Tibial artery (tissue), 4 donors: ENCODE measurements at regions not wholly inside any gene's neighbourhood (a gene's known extent, or its start where the extent isn't known, plus 50 kb on each side); places are given as distances from the start of the nearest gene placed in this dataset.

Source experiments
- DNase-seq, 2 donors: peaks; one replicate each; pipeline ENCODE4 v3.0.0-alpha.2; 2019
- H3K27ac ChIP-seq, 2 donors: fragments of 200-600 bp; sonication (generic) in 1 of 2; 1 replicate in 1 of 2; 2 replicates in 1 of 2; pipeline ENCODE4 v1.5.1; 2018 to 2019; ENCODE audit warnings: mild to moderate bottlenecking in 1 of 2
- H3K27me3 ChIP-seq, 2 donors: fragments of 200-600 bp; sonication (generic) in 1 of 2; one replicate each; pipeline versions ENCODE4 v1.5.1 to v1.6.0; 2016 to 2019
- H3K36me3 ChIP-seq, 3 donors: fragments of 200-600 bp; sonication (generic) in 2 of 3; one replicate each; pipeline ENCODE4 v1.5.1; 2016 to 2019; ENCODE audit warnings: mild to moderate bottlenecking in 2 of 3
- H3K4me1 ChIP-seq, 4 donors: fragments of 200-600 bp; sonication (generic) in 2 of 4; 1 replicate in 3 of 4; 2 replicates in 1 of 4; pipeline ENCODE4 v1.5.1; 2016 to 2019
- H3K4me3 ChIP-seq, 2 donors: fragments of 200-600 bp; sonication (generic) in 1 of 2; 1 replicate in 1 of 2; 2 replicates in 1 of 2; pipeline ENCODE4 v1.5.1; 2018 to 2019; ENCODE audit warnings: mild to moderate bottlenecking in 2 of 2
- H3K9me3 ChIP-seq, 3 donors: fragments of 200-600 bp; sonication (generic) in 1 of 3; one replicate each; pipeline ENCODE4 v1.5.1; 2016 to 2019
- intact Hi-C: fragments of 100-400 bp; cut with DNase I; formaldehyde crosslinking; loops from one replicate; pipeline ENCODE4 v1.15.0; 2023; ENCODE audit warnings: low total_unique reads
- TF ChIP-seq, protein P1 (sequence below), 2 experiments: fragments of 200-600 bp in 1 of 2; fragments of 450-650 bp in 1 of 2; IDR thresholded peaks; one replicate each; pipeline ENCODE4 v1.5.1; 2017 to 2019; ENCODE audit warnings: antibody characterized with exemption in 2 of 2, mild to moderate bottlenecking in 1 of 2, moderate library complexity in 1 of 2

DNA sequence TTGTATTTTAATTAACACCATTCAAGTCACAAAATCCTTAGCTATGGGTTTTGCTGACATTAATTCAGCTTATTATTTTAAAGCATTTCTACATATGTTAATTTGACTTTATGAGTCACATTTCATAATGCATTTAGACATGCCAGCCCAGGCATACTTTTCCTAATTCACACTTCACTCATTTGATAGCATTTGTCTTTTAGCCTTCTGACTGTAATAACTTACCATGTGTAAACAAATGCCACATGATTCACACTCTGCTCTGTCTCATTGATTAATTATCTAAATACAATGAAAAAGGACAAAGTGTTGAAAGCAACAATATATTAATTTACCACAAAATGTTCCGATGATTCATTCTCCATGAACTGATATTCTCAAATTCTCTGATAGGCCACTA is 927.8 kb upstream of the EPHA6 start:
- Histone ChIP-seq H3K27ac (no peak overlapping the region), H3K9me3 (no peaks in the 10 kb centered on the region), H3K27me3 (no peaks in the 10 kb centered on the region), H3K36me3 (no peaks in the 10 kb centered on the region), H3K4me3 (no peak overlapping the region), H3K4me1 (no peaks in the 10 kb centered on the region)
- intact Hi-C loops: no loop called here
- TF ChIP-seq, protein P1, sequence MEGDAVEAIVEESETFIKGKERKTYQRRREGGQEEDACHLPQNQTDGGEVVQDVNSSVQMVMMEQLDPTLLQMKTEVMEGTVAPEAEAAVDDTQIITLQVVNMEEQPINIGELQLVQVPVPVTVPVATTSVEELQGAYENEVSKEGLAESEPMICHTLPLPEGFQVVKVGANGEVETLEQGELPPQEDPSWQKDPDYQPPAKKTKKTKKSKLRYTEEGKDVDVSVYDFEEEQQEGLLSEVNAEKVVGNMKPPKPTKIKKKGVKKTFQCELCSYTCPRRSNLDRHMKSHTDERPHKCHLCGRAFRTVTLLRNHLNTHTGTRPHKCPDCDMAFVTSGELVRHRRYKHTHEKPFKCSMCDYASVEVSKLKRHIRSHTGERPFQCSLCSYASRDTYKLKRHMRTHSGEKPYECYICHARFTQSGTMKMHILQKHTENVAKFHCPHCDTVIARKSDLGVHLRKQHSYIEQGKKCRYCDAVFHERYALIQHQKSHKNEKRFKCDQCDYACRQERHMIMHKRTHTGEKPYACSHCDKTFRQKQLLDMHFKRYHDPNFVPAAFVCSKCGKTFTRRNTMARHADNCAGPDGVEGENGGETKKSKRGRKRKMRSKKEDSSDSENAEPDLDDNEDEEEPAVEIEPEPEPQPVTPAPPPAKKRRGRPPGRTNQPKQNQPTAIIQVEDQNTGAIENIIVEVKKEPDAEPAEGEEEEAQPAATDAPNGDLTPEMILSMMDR (IDR thresholded peaks at IDR 0.05): no peak
- DNase-seq: no peak

DNA sequence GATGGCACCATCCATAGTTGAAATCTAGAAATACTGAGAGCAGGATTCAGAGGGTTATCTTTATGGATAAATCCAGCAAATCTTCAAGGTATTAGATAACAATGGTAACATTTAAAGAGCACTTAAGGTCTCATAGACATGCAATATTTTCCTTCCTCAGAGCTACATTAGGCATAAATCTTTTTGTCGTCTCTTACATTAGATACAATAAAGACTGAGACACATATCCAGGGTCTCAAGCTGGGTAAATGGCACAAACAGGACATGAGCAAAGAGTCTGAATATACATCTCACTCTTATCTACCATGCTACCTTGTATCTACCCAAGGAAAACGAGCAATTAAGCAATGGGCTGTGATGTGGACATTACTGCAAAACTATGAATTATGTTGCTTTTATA is 927.3 kb upstream of the EPHA6 start:
- H3K36me3 ChIP-seq: no peaks in the 10 kb centered on the region
- H3K4me1 ChIP-seq: no peaks in the 10 kb centered on the region
- H3K27me3 ChIP-seq: no peaks in the 10 kb centered on the region
- intact Hi-C loops: no loop called here
- H3K9me3 ChIP-seq: no peaks in the 10 kb centered on the region
- H3K4me3 ChIP-seq: no peak overlapping the region
- no peak overlapping the region for H3K27ac ChIP-seq
- DNase-seq: no peak
- TF ChIP-seq, protein P1 (IDR thresholded peaks at IDR 0.05): no peak

DNA sequence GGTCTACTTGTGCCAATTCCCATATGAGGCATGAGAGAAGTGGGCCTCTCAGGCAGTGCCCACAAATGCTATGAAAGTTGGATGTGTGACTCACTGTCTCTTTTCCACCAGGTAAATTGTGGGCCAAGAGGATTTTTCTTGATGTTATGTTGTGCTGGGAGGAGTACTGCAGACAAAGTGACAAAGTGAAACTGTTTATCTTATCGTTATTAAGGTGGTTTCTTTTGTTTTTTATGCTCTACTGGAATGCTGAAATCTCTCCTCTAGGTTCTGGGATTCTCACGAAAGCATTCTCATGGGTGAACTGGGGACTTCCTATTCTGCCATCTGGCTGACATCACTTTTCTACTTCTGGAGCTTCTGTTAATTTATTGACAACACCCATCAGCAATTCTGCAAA is 919.6 kb upstream of the EPHA6 start:
- Histone ChIP-seq H3K27ac (no peak overlapping the region), H3K4me1 (no peaks in the 10 kb centered on the region), H3K4me3 (no peak overlapping the region), H3K36me3 (no peaks in the 10 kb centered on the region), H3K9me3 (peaks cover 0 to 9% (median 0%) of the 10 kb centered on the region in 3 donors), H3K27me3 (no peaks in the 10 kb centered on the region)
- no peak for DNase-seq
- intact Hi-C loops: no loop called here
- TF ChIP-seq, protein P1 (IDR thresholded peaks at IDR 0.05): no peak

DNA sequence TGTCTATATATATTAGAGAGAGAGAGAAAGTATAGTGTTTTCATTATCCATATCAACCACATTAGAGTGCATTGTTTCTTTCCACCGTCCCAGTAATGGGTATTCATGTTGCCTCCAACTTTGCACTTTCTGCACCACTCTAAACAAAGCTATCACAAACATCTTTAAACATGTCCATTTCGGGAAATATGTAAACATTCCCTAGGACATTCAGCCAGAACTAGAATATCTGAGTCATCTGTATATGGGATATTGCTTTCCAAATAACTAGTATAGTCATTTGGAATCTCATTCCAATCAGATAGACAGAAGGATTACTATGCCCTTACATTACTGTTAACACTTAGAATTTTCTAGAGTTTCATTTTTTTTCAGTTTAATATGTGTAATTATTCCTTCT is 914.9 kb upstream of the EPHA6 start:
- no peaks in the 10 kb centered on the region for H3K27me3 ChIP-seq
- DNase-seq: no peak
- H3K36me3 ChIP-seq: no peaks in the 10 kb centered on the region
- no peak overlapping the region for H3K27ac ChIP-seq
- H3K9me3 ChIP-seq: peaks cover 0 to 3% (median 0%) of the 10 kb centered on the region in 3 donors
- H3K4me1 ChIP-seq: no peaks in the 10 kb centered on the region
- no peak overlapping the region for H3K4me3 ChIP-seq
- TF ChIP-seq, protein P1 (IDR thresholded peaks at IDR 0.05): no peak
- intact Hi-C loops: no loop called here

DNA sequence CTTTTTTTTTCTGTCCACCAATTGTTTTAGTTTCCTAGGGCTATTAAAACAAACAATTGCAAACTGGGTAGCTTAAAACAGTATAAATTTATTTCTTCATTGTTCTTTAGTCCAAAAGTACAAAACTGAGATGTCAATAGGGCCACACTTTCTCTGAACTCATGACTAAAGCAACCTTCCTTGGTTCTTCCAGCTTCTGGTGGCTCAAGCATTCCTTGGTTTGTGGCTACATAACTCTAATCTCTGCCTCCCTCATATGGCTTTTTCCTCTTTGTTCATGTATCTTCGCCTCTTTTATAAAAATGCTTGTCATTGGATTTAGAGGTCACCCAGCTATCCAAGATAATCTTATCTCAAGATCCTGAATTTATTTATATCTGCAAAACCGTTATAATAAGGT is 914.5 kb upstream of the EPHA6 start:
- no peak for DNase-seq
- no peaks in the 10 kb centered on the region for H3K4me1 ChIP-seq
- no peaks in the 10 kb centered on the region for H3K27me3 ChIP-seq
- no peaks in the 10 kb centered on the region for H3K36me3 ChIP-seq
- H3K4me3 ChIP-seq: no peak overlapping the region
- intact Hi-C loops: no loop called here
- H3K9me3 ChIP-seq: no peaks in the 10 kb centered on the region
- TF ChIP-seq, protein P1 (IDR thresholded peaks at IDR 0.05): no peak
- no peak overlapping the region for H3K27ac ChIP-seq

DNA sequence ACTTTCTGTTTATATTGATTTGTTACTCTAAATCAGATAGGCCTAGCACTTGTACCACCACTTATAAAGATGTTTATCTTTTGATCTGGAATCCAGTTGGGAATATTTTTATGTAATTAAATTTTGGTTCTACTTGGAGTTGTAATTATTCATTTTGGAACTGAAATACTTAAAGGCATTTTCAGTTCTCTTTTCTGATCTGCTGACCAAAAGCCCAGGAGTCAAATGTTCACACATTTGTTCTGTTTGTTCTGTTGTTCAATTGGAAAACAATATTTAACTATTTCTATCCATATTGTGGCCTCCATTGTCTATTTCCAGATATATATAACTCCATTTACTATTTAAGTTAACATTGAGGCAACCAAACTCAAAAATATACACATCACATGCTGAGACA is 912.4 kb upstream of the EPHA6 start:
- Histone ChIP-seq H3K4me3 (no peak overlapping the region), H3K4me1 (no peaks in the 10 kb centered on the region), H3K27me3 (no peaks in the 10 kb centered on the region), H3K9me3 (no peaks in the 10 kb centered on the region), H3K27ac (no peak overlapping the region), H3K36me3 (no peaks in the 10 kb centered on the region)
- no peak for DNase-seq
- TF ChIP-seq, protein P1 (IDR thresholded peaks at IDR 0.05): no peak
- intact Hi-C loops: no loop called here
